Thyroid gland (tissue), 4 donors: ENCODE measurements at regions not wholly inside any gene's neighbourhood (a gene's known extent, or its start where the extent isn't known, plus 50 kb on each side); places are given as distances from the start of the nearest gene placed in this dataset.

ENCODE experiments used
- DNase-seq, 2 donors: peaks; one replicate each; pipeline ENCODE4 v3.0.0-alpha.2; 2019
- H3K27ac ChIP-seq, 3 donors: fragments of 200-600 bp; sonication (generic); 1 replicate in 2 of 3; 2 replicates in 1 of 3; pipeline ENCODE4 v1.5.1; 2016 to 2019; ENCODE audit warnings: mild to moderate bottlenecking in 1 of 3, moderate library complexity in 1 of 3
- H3K27me3 ChIP-seq: fragments of 200-600 bp; sonication (generic); one replicate; pipeline ENCODE4 v1.5.1; 2019
- H3K36me3 ChIP-seq, 2 donors: fragments of 200-600 bp; sonication (generic); one replicate each; pipeline ENCODE4 v1.5.1; 2016 to 2019
- H3K4me1 ChIP-seq, 2 donors: fragments of 200-600 bp; sonication (generic); one replicate each; pipeline ENCODE4 v1.5.1; 2017 to 2019
- H3K4me3 ChIP-seq, 3 donors: fragments of 200-600 bp; sonication (generic); replicated peaks in 1 of 3; 1 replicate in 2 of 3; 2 replicates in 1 of 3; pipeline ENCODE4 v1.5.1; 2016; ENCODE audit warnings: mild to moderate bottlenecking in 1 of 3
- H3K9me3 ChIP-seq: fragments of 200-600 bp; sonication (generic); one replicate; pipeline ENCODE4 v1.5.1; 2017
- CTCF ChIP-seq, 6 experiments: fragments of 200-600 bp in 3 of 6; fragments of 450-650 bp in 3 of 6; sonication (generic) in 3 of 6; IDR thresholded peaks; one replicate each; pipeline ENCODE4 v1.5.1; 2016 to 2019; ENCODE audit warnings: antibody characterized with exemption in 6 of 6, mild to moderate bottlenecking in 2 of 6, inconsistent platforms in 1 of 6, moderate library complexity in 1 of 6
- POLR2A ChIP-seq, 2 donors: fragments of 450-650 bp; IDR thresholded peaks; one replicate each; pipeline ENCODE4 v1.6.1; 2017; ENCODE audit warnings: antibody characterized with exemption in 2 of 2, mild to moderate bottlenecking in 2 of 2, moderate library complexity in 1 of 2
- WGBS, 2 donors: methylation state at CpG; one replicate each; pipeline ENCODE4 v1.1.5; 2017; 5-methylcytosine and 5-hydroxymethylcytosine counted together
- intact Hi-C: fragments of 100-400 bp; cut with DNase I; formaldehyde crosslinking; loops from one replicate; pipeline ENCODE4 v1.15.1; 2023

DNA sequence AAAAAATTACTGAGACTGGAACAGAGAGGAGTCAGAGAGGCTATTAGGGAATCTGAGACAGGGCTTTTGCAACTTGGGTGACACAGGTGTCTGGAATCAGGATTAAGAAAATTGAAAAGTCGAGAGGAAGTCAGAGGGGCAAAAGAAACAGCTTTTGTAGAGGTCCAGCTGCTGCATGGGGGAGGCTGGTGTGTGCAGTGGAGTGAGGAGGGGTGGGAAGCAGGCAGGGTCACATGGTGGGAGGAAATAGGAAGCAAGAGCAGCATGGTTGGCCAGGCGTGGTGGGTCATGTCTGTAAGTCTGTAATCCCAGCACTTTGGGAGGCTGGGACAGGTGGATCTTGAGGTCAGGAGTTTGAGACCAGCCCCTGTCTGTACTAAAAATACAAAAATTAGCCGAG, 69.7 kb upstream of the VRK1 start:
- 40 to 43% methylated on average over 3 of the region's 3 CpGs for WGBS, 2 donors

DNA sequence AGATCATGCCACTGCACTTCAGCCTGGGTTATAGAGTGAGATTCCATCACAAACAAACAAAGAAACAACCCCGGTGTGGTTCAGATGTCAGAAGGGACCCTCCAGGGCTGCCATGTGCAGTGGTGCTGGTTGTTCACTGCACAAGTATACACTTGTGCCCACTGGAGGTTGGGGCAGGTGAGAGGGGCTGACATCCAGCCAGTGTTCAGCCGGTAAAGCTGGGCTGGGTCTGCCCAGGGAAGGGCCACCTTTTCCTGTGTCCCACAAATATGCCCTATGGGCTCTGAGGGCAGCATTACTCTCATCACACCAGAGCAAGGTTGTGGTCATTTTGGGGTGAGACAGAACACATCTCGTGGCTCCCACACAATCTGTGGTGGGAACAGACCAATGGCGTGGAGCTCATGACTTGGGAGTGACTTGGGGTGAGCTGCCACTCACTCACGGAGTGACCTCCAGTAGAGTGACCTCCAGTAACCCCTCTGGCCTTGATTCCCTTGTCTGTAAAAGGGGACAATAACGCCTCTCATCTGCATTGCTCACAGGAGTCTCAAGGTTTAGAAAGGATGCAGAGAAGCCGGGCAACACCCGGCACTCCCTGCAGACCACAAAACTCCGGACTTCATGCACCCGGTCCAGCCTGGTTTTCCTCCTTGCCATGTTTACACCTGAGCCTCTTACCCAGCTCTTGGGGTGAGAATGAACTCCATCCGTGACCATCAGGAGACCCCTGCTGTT, 69.0 kb upstream of the VRK1 start:
- Histone ChIP-seq H3K4me3 (no peak overlapping the region), H3K36me3 (no peaks in the 10 kb centered on the region), H3K4me1 (no peaks in the 10 kb centered on the region), H3K27me3 (no peaks in the 10 kb centered on the region), H3K9me3 (no peaks in the 10 kb centered on the region), H3K27ac (no peak overlapping the region)
- 66 to 70% methylated on average over 10 to 11 of the region's 11 CpGs for WGBS, 2 donors
- TF ChIP-seq POLR2A (IDR thresholded peaks at IDR 0.05), result no peak
- TF ChIP-seq CTCF (IDR thresholded peaks at IDR 0.05), result no peak
- intact Hi-C loops, result no loop called here
- DNase-seq, result no peak

More for the DNA sequence above, 69.7 kb upstream of the VRK1 start:
- Histone ChIP-seq H3K4me1 (no peaks in the 10 kb centered on the region), H3K9me3 (no peaks in the 10 kb centered on the region), H3K27ac (no peak overlapping the region), H3K36me3 (no peaks in the 10 kb centered on the region), H3K4me3 (no peak overlapping the region), H3K27me3 (no peaks in the 10 kb centered on the region)
- TF ChIP-seq CTCF (IDR thresholded peaks at IDR 0.05) (no peak), POLR2A (IDR thresholded peaks at IDR 0.05) (no peak)
- intact Hi-C loops, result no loop called here
- no peak for DNase-seq

DNA sequence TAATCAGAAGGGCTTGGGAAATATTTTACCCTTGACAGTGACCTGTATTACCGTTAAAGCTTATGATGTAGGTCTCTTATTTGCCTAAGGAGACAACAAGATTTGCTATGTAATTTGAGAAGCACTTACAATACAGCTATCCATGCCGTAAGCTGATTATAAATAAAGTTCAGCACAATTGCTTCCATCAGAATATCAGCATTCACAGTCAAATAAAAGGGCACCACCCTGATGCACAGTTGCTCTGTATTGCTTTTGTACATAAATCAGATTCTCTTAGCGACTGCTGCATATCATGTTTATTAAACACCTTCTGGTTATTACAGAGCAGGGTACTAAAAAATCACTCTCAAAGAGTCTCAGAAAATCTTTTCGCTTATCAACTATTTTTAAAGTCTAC, 67.3 kb upstream of the VRK1 start:
- Histone ChIP-seq H3K4me1 (no peaks in the 10 kb centered on the region), H3K27me3 (no peaks in the 10 kb centered on the region), H3K4me3 (no peak overlapping the region), H3K9me3 (no peaks in the 10 kb centered on the region), H3K36me3 (no peaks in the 10 kb centered on the region), H3K27ac (no peak overlapping the region)
- WGBS, 2 donors, result 46% methylated on average over 4 of the region's 4 CpGs
- no peak for DNase-seq
- intact Hi-C loops, result no loop called here
- TF ChIP-seq CTCF (IDR thresholded peaks at IDR 0.05), result no peak
- no peak for TF ChIP-seq POLR2A (IDR thresholded peaks at IDR 0.05)

GRCh38 chr14:96730386-96730785, 66.8 kb upstream of the VRK1 start:
- 61 to 71% methylated on average over 7 of the region's 7 CpGs for WGBS, 2 donors
- Histone ChIP-seq H3K36me3 (no peaks in the 10 kb centered on the region), H3K4me3 (no peak overlapping the region), H3K9me3 (no peaks in the 10 kb centered on the region), H3K4me1 (no peaks in the 10 kb centered on the region), H3K27ac (no peak overlapping the region), H3K27me3 (no peaks in the 10 kb centered on the region)
- no peak for DNase-seq
- intact Hi-C loops, result no loop called here
- TF ChIP-seq CTCF (IDR thresholded peaks at IDR 0.05), result no peak
- no peak for TF ChIP-seq POLR2A (IDR thresholded peaks at IDR 0.05)

- intact Hi-C loops, result no loop called here
- no peaks in the 10 kb centered on the region for H3K4me1 ChIP-seq
- no peak overlapping the region for H3K27ac ChIP-seq
- no peak for TF ChIP-seq CTCF (IDR thresholded peaks at IDR 0.05)
- no peak for TF ChIP-seq POLR2A (IDR thresholded peaks at IDR 0.05)
- H3K36me3 ChIP-seq, result no peaks in the 10 kb centered on the region
- H3K4me3 ChIP-seq, result no peak overlapping the region
- no peaks in the 10 kb centered on the region for H3K9me3 ChIP-seq
- WGBS, 2 donors, result 85 to 89% methylated on average over 7 of the region's 7 CpGs
- DNase-seq, result no peak
- H3K27me3 ChIP-seq, result peaks cover 5% of the 10 kb centered on the region
Observed at GRCh38 chr14:96734076-96734622, 63.0 kb upstream of the VRK1 start.
